SH-SY5Y (cell line): ENCODE measurements at regions not wholly inside any gene's neighbourhood (a gene's known extent, or its start where the extent isn't known, plus 50 kb on each side); places are given as distances from the start of the nearest gene placed in this dataset.

ENCODE experiments used
- GATA2 ChIP-seq: IDR thresholded peaks from 2 replicates; pipeline ENCODE4 v1.6.1; 2011; ENCODE audit warnings: mild to moderate bottlenecking, low read depth, low read length
- GATA3 ChIP-seq: IDR thresholded peaks from 2 replicates; pipeline ENCODE4 v1.6.1; 2011; ENCODE audit warnings: low read depth, mild to moderate bottlenecking, low read length, moderate library complexity

DNA sequence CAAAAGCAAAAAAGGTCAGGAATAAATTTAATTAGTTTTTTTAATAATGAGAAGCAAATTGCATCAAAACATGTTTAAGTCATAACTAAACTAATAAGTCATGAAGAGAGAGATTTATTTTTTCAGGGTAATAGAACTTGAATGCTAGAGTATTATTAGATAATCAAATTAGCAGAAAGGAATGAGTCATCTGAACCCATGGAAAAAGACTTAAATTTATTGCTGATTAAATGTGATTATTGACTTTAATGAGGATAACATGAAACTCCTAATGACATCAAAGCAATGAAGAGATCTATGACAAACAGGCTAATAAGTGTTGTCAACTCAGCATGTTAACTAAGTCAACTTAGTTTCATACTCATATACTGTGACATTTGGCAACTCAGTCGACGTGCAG lies 264.2 kb downstream of the USP25 start:
- TF ChIP-seq GATA3 (no peak), GATA2 (no peak)

DNA sequence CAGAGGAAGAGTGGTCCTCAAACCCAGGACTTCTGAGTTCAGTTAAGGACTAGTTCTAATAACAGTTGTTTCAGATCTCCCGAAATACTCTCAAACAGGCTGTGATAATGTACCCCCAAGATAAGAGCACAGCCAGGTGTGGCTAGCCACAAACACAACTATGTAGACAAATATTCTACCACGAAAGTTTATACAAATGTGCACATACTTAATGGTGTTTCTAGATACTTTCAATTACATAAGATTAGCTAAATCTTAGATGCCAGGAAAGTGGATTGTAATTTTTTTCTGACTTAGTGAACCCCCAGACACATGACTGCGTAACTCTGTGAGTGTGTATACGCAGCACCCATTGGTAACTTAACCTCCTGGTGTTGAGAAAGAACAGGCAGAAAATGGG lies 270.0 kb downstream of the USP25 start:
- TF ChIP-seq GATA3 (no peak), GATA2 (no peak)

DNA sequence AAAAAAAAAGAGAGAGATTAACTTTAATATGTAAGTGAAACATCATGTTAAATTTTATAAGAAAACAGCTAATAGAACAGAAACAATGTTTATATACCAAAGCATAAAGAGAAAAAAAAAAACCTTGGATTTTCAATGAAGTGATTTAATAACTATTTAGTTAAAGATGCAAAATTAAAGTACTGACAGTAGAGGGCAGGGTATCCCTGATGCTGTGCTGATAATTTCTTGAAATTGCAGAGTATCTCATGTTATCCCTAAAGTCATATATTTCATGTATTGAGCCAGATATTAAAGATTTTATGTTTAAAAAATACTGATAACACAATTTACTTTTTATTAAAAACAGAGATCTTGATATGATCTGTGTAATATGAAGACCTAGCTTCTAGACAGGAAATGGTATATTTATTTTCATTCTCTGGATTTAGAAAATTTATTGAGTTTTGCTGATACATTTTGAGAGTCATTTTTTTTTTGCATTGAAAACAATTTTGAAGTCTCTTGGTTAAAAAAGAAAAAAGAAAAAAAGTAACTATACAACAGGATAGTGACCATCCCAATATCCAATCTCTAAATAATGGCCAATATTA lies 273.2 kb downstream of the USP25 start:
- TF ChIP-seq GATA2 (no peak), GATA3 (0 out of 2 replicates have a peak, but pooled peaks have one; percentile 11)

DNA sequence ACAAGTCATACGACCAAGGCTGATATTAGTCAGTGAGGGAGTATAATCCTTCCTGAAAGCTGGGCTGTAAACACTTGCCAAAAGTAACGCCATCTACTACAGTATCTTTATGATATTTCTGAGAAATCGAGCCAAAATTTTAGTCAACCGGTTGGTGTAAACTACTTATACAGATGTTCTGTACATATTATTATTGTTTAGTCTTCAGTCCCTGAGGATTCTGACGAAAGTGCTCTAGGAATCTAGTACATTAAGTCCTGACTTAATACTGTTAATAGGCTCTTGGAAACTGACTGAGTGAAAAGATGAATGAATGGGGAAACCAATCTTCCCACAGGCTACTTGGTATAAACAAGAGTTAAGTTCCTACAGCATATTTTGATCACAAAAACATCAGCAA lies 274.3 kb downstream of the USP25 start:
- no peak for TF ChIP-seq GATA3
- no peak for TF ChIP-seq GATA2

DNA sequence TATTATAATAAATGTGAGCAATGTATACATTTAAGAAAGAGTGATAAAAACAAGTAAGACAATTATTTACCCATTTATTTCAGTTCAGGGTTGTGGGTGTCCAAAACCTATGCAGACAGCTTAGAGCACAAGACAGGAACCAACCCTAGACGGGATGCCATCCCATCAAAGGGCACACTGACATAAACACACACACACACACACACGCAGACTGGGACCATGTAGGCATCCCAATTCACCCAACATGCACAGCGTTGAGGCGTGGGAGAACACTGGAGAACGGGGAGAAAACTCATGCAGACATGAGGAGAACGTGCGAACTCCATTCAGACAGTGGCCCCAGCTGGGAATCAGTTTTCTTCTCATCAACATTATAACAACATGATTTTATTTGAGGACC lies 274.7 kb downstream of the USP25 start:
- no peak for TF ChIP-seq GATA3
- no peak for TF ChIP-seq GATA2

DNA sequence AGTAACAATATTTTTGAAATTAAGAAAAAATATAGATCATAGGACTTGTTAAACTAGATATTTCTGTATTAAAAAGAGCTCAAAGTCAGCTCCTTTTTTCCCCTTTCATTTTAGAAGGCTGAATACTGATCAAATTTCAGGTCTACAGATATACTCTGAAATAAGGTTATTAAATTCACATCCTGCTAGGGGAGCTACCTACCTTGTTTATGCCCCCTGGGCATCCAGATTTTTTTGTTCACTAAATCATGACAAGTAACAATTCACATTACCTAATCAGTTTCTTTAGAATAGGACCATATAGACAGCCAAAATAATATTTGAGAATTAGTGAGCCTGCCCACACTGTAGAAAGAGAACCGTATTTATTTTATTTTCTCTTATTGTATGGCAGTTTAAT lies 276.2 kb downstream of the USP25 start:
- TF ChIP-seq GATA2 (no peak), GATA3 (no peak)

DNA sequence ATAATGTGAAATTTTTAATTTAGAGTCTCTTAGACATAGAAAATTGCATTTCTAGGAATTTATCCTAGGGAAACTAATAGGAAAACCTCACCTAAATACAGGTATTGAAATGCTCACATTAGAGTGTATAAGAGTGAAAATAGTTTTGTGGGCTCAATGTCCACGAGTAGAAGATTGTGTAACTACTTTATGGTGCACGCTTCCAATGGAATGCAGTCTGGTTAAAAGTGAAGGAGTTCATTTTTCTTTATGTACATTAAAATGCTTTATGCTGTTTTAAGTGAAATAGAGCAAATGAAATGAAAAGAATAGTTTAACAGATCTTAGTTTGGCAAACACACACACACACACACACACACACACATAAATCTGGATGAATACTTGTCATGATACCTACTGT lies 278.2 kb downstream of the USP25 start:
- TF ChIP-seq GATA2 (no peak), GATA3 (no peak)

DNA sequence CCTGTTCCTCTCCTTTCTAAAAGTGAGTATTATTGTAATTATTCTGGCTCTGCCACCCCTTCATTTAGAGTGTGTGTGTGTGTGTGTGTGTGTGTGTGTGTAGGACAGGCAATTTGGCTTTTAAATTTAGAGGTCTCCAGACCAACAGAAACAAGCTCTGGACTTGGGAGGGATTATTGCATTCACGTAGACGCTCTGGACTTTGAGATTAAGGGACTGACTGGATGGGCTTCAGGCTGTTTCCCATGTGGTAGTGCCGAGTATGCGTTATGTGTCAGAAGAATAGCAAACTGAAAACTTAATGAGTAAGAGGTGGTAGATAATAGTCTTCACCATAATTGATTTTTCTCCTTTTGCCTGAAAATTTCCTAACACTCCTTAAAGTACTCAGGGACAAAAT lies 281.9 kb downstream of the USP25 start:
- no peak for TF ChIP-seq GATA3
- no peak for TF ChIP-seq GATA2

DNA sequence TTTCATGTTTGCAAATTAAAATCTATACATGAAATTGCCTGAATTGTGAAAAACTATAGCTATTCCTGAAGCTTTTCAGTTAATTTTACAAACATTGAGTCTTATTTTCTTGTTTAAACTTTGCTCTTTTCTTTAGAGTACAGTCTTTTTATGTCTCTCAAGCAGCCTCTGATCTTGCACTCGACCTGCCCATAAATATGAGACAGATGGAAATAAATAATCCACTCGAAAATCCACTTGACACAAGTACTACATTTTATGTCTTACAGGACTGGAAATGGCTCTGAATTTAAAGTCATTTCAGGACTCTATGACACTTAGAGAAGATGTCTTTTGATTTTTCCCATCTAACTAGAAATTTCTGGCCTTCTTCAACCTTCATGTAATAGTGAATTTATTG lies 283.8 kb downstream of the USP25 start:
- no peak for TF ChIP-seq GATA2
- no peak for TF ChIP-seq GATA3

DNA sequence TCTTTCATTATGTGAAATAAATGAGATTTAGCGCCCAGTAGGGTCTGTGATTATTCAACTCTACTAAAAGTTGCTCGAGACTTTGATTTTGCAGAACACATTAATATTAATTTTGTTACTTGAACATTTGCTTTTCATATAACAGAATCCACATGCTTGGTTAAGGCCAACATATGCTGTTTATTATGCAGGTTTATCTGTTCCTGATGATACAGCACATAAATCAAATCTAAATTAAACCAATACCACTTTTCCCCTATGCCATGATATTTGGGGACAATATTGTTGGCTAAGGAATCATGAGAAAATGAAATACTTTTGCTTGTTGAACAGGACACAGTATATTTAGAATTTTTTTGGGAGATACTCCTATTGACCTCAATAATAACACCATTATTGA lies 291.1 kb downstream of the USP25 start:
- TF ChIP-seq GATA2 (no peak), GATA3 (no peak)

DNA sequence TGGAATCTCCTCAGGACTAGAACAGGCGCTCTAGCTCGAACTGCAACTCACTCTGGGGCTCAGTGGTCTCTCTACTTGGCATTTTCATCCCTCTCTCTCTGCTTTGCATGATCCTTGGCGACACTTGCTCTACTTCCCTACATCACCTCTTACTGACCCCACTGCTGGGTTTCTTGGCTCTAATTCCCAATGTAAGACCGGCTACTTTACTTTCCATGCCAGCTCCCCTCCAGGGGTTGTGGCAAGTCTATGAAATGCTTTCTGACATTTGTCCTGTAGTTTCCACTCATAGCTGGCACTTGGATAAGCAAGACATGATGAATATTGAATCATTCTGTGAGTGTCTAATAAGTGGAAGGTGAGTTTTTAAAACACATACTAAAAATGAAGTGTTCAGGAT lies 292.3 kb downstream of the USP25 start:
- no peak for TF ChIP-seq GATA2
- TF ChIP-seq GATA3: no peak

DNA sequence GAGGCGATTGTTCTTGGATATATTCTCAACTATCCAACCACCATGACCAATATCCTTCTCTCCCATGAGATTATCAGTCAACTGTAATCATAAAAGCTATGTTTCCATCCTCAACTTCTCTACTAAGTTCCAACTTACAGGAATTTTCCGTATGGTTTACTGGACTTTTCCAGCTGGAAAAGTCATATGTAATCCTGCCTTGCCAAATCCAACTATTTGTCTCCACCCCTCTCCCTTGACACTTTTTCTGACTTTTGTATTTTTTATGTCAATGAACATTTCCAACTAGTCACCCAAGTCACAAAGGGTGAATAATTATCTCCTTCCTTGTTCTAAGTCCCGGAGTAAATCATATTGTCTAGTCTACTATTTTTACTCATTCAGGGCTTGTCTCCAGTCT lies 293.1 kb downstream of the USP25 start:
- TF ChIP-seq GATA2 (no peak), GATA3 (no peak)

DNA sequence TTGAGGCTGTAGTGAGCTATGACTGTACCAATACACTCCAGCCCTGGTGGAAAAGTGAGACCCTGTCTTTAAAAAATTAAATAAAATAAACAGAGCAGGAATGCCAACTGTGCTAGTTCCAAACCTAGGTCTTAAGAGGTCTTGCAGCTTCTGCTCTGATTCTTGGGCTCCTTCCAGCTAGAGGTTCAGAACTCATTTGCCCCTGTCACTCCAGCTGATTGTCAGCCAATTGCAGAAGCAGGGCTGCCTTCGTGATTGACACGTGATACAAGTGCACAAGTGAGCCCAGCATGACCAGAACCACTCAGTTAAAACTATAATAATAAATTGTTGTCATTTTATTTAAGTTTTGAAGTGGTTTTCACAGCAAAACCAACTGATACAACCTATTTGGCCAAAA lies 298.4 kb downstream of the USP25 start:
- no peak for TF ChIP-seq GATA2
- no peak for TF ChIP-seq GATA3

DNA sequence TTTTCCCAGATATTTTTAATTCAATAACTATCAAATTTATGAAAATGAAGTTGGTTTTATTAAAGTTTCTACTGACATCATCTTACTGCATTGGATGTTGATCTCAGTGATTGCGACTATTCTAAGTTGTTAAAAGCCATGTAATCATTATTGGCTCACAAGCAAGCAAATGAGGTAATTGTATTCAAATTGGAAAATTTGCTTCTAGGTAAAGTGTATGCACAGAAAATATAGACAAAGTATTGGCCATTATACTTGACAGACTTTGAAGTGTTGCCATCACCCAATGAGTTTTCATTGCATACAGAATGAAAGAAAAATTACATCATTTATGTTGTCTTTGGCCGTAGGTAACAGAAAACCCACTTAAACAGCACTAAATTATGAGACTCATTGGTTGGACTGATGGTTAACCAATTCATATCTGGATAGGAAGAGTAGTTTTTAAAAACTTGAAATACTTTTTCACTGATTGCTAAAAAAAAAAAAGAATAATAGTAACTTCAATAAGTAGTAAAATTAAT lies 299.2 kb downstream of the USP25 start:
- TF ChIP-seq GATA3 (no peak), GATA2 (no peak)

DNA sequence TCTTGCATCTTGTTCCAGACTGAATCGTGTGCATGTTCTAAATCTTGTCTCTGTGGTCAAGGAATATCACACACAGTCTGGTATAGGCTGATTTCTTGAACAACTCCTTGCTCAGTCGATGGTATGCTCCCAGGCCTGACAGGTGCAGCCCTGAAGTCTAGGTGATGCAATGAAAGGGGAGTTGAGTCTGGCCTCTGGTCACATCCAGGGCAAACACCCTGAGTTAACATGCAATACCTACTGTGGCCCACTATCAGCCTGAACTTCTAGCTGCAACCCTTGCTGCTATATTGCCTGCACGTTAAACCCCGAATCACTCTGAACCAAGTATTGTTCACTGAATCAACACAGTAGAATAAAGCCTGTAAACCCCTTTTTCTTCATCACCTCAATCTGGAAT lies 303.4 kb downstream of the USP25 start:
- no peak for TF ChIP-seq GATA3
- TF ChIP-seq GATA2: no peak

DNA sequence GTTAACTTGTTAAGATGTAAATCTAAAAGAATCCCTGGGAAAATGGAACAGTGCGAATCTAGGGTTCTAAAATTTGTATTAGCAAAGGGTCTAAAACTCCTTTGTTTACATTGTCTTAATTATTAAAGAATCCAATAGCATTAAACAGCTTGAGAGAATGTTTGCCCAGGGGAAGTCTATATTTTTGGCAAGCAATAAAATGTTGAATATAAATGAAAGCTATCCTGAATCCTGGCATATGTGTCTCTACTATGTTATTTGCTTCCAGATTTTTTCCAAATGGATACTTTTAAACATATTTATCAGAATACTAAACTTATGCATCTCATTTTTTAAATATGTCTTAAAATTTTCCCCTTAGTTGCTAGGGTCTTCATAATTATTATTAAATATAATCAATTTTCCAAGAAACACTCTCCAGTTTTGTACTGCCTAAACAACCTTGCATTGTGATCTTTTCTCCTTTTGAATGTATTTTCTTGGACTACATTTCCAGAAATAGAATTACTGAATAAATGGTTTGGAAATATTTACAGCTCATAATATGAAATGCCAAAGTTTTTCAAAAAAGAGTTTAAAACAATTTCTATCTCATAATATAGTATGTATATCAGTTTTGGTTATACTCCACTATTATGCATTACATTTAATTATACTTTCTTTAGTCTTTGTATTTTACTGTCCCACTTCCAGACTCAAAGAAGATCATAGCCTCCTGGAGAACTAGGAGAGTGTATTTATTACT lies 304.8 kb downstream of the USP25 start:
- no peak for TF ChIP-seq GATA2
- TF ChIP-seq GATA3: no peak
